ENCODE measurements at regions not wholly inside any gene's neighbourhood (a gene's known extent, or its start where the extent isn't known, plus 50 kb on each side); places are given as distances from the start of the nearest gene placed in this dataset.

DNA sequence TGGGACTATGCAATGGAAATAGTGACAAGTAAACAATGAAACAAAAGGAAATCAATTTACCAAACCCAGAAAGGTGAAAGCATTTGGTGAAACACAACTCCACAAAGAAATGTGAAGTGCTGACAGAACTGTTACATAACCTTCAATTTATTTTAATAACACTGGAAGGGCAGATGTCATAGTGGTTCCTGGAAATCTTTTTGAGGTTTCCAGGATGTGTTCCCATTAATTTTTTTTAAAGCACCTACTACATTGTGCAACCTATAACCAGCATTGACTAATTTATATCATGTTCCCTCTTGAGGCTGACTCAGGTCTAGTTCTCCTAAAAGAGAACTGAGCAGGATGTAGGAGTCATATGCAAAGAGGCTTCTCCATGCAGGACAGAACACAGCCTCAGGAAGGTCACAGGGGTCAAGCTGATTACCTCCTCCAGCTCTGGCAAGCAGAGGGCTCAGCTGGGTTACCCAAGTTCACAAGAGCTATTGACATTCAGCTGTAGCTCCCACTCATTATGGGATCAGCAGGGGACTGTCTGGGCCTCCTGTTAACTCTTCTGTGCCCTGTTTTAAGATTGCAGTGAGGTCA is 157.1 kb upstream of the NRIP1 start:
- peak; percentile 94 for ATAC-seq
- intact Hi-C loops (cut with DNase I): no loop called here
- DNase-seq (ENCODE audit: missing footprints): no peak

DNA sequence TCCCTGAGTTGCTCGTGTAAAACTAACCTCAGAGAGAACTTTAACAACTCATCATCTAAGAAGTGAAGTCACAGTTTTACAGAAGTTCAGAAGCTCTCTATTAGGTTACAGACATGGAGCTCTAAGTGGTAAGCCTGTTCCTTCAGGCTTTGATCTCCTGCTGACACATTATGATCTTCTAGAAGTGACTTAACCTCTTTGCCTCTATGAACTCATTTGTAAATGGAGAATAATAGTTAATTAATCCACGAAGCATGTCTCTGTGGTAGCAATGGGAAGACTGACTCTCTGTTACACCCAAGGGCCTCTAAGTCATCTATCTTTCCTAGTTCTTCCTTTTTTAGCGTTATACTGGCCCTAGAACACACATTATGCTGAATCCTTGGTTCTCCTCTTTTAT is 157.9 kb upstream of the NRIP1 start:
- intact Hi-C loops (cut with DNase I): no loop called here
- no peak for ATAC-seq
- DNase-seq (ENCODE audit: missing footprints): no peak

DNA sequence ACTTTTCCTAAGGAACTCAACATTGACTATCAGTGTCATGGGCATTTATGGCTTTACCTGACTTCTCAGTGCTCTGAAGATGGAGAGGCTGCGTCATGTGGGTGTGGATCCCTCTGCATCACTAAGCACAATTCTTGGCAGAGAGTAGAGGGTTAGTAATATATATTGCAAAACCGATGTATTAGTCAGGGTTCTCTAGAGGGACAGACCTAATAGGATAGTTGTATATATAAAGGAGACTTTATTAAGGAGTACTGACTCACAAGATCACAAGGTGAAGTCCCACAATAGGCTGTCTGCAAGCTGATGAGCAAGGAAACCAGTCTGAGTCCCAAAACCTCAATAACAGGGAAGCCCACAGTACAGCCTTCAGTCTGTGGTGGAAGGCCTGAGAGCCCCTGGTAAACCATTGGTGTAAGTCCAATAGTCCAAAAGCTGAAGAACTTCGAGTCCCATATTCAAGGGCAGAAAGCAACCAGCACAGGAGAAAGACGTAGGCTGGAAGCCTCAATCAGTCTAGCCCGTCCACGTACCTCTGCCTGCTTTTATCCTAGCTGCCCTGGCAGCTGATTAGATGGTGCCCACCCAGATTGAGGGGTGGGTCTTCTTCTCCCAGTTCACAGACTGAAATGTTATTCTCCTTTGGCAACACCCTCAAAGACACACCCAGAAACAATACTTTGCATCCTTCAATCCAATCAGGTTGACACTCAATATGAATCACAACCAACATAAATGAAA is 159.7 kb upstream of the NRIP1 start:
- ATAC-seq (no peak), DNase-seq (ENCODE audit: missing footprints) (no peak)
- intact Hi-C loops (cut with DNase I): no loop called here

DNA sequence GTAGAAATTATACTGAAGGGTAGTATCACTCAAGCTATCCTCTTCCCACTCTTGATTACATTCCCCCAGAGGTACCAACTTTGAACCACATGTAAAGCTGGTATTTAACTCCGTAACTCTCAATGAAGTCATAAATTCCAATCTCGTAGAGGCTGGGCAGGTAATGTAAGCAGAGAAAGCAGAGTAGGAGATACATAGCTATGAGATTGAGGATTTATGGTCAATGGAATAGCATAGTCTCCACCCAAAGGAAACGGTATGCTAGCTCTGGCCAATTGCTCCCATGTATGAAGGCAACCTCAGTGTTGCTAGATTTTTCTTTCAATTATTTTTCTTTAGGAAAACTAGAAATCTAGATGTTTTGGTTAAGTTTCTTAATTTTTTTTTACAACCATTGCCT is 163.1 kb upstream of the NRIP1 start:
- no peak for ATAC-seq
- intact Hi-C loops (cut with DNase I): no loop called here
- DNase-seq (ENCODE audit: missing footprints): no peak

DNA sequence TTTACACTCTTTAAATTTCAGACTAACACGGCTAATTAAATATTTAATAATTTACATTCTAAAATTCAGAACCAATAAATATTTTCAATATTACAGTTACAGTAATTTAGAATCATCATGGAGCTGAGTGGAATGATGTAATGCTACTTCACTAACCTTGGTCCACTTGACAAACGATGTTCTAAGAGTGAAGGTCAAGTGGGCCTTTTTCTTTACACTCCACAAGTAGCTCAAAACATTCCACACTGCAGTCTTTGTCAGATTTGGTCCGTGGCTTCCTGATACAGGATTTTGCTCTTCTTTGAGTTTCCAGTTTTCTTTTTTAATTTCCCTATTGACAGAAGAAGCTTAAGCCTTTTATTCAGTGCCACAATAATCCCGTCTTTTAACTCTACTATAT is 164.6 kb upstream of the NRIP1 start:
- intact Hi-C loops (cut with DNase I): no loop called here
- DNase-seq (ENCODE audit: missing footprints): no peak
- no peak for ATAC-seq

DNA sequence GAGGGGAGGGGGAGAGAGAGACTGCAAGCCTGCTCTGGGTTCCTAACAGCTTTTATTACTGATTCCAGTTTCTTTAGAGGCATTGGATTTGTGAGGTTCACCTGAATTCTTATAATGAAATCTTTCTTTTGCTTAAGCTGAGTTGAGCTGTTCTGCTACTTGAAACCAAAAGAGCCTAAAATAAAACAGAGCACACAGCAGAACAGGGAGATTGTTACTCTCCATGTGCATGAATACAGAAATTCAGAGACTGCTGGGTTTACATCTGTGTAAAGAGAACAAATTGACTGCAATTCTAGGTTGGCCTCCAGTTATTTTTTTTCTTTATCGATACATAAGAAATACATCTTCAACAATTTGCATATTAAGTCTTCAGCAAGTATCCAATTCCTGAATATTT is 168.8 kb upstream of the NRIP1 start:
- DNase-seq (ENCODE audit: missing footprints): no peak
- ATAC-seq: no peak
- intact Hi-C loops (cut with DNase I): no loop called here

DNA sequence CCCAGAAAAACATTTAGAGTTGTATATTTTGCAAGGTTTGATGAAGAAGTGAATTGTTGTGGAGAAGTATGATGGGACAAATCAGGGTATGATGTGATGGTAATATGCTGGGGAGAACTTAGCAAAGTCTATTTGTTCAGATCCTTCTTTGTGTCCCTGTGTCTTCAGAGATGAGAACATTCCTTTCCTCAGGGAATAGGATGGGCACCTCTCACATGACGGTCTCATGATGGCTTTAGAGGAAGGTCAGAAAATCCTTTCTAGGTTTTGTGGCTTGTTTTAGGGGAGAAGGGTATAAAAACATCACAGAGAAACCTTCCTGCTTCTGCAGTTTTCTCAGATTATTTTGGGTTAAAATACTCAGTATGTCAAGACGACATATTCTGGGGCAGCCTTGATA is 171.3 kb upstream of the NRIP1 start:
- no peak for DNase-seq (ENCODE audit: missing footprints)
- no peak for ATAC-seq
- intact Hi-C loops (cut with DNase I): no loop called here

DNA sequence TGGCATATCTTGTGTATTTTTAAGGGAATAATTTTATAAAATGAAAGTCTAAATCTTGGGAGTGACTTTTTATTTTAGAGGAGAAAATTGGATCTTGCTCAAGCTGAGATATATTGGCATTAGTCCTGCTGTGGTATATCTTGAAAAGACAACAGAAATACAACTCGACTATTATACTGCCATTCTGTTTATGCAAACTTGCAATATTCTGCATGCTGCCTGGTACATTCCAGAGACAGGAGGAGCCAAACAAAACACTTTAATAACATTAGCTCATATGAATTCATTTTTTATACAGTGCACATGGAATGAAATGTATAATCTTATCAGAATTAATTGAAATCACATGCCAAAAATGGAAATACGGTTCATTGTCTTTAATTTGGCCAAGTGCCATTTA is 176.0 kb upstream of the NRIP1 start:
- intact Hi-C loops (cut with DNase I): no loop called here
- no peak for DNase-seq (ENCODE audit: missing footprints)
- no peak for ATAC-seq

DNA sequence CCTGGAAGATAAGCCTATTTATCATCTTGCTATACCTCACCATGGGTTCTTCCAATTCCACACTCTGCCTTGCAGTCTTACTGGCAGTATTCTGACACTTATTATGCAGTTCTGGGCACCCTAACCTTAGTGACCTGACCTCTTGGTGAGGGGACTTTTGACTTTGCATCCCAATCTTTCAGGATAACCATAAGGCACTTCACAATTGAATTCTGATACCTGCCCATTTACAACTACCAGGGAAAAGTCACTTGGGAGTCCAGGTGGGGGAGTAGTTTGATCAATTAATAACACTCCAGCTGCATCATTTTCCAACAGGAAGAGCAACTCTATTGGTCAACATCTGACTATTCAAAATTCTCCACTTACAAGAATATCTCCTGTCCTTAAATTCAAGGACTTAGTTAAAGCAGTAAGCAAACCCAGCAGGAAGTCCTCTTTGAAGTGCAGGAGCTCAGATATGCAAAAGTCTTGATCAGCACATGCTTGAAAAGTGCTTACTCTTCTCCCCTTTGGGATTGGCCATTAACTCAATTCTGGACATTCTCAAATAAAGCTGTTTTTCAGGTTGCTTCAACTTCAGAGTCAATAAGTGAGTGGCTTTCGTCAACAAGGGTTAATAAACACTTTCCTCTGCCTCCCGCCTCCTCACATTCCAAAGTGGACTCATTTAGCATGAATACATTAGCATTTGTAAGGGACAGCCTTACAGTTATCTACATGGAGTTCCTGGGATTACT is 177.4 kb upstream of the NRIP1 start:
- intact Hi-C loops (cut with DNase I): no loop called here
- no peak for DNase-seq (ENCODE audit: missing footprints)
- ATAC-seq: no peak

DNA sequence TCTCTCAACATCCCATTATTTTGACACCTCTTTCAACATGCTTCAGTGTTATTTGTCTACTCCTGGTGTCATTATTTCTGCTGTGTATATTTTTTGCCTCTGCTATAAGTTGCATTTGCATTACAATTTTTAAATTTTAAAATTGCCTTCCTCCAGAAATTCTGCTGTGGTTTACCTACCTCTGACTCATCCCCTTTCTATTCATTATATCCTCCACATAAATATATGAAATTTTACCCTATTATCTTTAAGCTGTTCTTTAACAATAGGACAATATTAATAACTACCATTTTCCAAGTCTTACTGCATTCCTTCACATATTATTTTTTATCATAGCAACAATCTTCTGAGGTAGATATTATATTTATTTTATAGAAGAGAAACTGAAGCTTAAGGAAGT is 178.1 kb upstream of the NRIP1 start:
- ATAC-seq (no peak), DNase-seq (ENCODE audit: missing footprints) (no peak)
- intact Hi-C loops (cut with DNase I): no loop called here

DNA sequence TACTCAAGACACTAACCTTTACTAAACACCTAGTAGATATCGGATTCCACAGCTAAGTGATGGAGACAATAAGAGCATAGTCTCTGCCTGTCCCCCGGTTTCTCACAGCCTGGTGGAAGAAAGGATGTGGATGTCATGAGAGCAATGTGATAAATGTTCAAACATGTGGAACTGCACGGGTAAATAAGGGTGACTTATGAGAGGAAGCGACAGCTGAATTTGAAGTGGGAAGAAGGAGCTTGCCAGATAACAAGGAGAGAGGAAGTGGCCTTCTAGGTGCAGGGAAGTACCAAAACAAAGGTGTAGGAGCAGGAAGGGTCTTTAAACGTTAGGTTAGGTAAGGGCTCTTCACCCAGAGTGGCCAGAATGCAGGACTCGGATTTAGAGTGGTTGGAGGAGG is 178.6 kb upstream of the NRIP1 start:
- intact Hi-C loops (cut with DNase I): no loop called here
- ATAC-seq: no peak

DNA sequence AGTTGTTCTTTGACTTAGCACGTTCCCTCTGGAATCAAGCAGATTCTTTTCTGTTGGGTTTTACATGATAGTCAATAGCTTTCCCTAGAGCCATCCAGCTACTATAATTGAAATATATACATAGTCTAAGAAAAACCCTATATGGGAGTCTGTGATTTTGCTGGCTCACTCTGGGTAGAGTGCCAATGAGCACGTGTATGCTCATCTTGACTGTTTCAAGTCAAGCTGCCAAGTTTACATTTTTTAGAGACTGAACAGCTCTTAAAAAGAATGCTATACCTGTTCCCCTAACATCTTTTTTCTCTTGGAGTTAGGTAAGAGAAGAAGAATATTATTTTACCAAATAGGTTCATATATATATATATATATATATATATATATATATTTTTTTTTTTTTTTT is 182.8 kb upstream of the NRIP1 start:
- no peak for ATAC-seq
- intact Hi-C loops (cut with DNase I): no loop called here
- DNase-seq (ENCODE audit: missing footprints): no peak

More for the DNA sequence above, 178.6 kb upstream of the NRIP1 start:
- DNase-seq (ENCODE audit: missing footprints): no peak

DNA sequence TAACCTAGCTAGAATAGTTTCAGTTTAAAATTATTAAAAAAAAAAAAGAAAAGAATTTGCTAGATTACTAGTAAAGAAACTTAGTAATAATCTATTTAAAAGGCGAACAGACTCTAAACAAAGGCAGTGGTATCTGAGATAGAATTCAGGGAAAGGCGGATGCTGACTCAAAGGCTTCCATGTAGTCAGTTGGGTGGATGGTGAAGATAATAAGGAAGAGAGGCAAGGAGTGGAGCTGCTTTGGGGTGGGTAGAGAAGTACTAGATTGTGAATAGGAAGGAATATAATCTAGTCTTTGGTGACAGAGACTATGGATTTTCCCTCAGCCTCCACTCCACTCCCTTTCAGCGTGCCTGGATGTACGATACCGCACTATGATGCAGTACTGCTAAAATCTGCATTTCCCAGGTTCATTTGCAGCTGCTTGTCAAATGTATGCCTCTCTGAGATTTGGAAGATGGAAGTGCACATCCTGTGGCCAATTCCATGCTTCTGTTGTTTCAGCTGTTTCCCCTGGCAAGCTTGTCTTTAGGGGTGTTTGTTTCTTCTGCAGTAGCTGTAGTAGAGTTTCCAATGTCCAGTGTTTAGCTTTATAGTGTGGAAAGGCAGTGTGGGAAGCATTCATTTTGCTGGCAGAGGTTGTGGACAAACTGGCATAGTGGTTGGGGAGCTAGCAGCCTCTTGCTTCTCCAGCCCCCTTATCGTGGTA is 184.6 kb upstream of the NRIP1 start:
- no peak for ATAC-seq

DNA sequence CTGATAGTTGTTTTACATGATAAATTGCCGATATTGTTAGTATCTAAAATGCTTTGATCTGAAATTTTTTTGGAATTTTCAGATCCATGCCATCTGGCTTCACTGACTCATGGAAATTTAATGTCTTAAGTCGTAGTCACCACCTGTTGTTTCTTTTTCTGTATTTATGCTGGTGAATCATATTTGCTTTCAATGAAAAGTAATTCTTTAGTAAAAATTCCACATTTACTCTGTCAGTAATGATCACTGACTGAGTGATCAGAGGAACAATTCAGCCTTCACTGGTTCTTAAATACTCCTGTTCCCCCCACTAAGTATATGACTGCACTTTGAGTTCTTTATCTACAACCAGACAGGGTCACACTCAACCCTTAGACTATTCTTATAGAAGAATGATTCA is 185.6 kb upstream of the NRIP1 start:
- ATAC-seq (no peak), DNase-seq (ENCODE audit: missing footprints) (no peak)
- intact Hi-C loops (cut with DNase I): no loop called here

More for the DNA sequence above, 184.6 kb upstream of the NRIP1 start:
- DNase-seq (ENCODE audit: missing footprints): no peak
- intact Hi-C loops (cut with DNase I): no loop called here

DNA sequence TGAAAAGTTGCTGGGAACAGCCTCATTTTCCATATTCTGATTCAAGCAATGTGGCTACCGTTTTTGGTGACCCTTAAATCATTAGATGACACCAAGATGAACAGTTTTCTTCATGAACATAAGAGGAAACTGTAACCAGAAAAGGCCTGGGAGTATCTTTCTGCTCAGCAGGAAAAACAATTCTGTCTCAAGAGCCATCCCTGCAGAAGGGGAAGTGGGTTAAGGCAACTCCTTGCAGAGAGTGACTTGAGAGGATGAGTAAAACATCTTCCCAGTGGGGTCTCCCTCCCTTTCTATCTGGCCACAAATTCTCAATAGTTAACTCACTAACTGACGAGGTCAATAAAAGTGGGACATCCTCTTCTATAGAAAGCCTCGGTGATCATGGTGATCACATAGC is 187.6 kb upstream of the NRIP1 start:
- DNase-seq (ENCODE audit: missing footprints): no peak

DNA sequence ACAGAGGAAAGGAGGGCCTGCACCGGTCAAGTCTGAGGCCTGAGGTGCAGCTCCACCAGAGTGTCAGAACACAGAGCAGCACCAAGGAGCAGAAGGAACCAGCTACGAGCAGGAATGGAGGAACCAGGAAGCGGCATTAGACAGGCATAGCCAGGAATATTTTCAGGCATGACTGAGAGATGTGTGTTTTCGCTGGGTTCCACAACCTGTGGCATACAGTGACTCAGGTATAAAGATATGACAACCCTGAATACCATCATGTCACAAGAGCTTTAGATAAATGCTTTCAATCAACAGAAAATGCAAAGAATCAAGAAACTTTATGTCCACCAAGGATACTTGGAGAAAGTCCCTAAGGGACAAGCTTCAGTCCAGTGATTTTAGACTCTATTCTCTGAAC is 189.3 kb upstream of the NRIP1 start:
- intact Hi-C loops (cut with DNase I): no loop called here
- ATAC-seq (no peak), DNase-seq (ENCODE audit: missing footprints) (no peak)

More for the DNA sequence above, 187.6 kb upstream of the NRIP1 start:
- intact Hi-C loops (cut with DNase I): no loop called here
- no peak for ATAC-seq

DNA sequence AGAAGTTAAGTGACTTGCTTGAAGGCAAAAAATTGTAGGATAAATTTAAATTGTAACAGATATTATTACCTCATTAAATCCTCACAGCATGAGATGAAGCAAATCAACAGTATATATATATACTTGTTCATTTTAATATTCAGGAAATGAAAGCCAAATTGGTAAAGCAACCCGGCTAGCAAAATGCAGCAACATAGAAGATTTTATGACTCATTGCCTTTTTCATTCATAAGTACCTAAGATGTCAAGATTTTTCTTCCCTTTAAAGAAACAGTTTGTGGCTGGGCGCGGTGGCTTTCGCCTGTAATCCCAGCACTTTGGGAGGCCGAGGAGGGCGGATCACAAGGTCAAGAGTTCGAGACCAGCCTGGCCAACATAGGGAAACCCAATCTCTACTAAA is 190.5 kb upstream of the NRIP1 start:
- no peak for DNase-seq (ENCODE audit: missing footprints)
- intact Hi-C loops (cut with DNase I): no loop called here
- no peak for ATAC-seq

DNA sequence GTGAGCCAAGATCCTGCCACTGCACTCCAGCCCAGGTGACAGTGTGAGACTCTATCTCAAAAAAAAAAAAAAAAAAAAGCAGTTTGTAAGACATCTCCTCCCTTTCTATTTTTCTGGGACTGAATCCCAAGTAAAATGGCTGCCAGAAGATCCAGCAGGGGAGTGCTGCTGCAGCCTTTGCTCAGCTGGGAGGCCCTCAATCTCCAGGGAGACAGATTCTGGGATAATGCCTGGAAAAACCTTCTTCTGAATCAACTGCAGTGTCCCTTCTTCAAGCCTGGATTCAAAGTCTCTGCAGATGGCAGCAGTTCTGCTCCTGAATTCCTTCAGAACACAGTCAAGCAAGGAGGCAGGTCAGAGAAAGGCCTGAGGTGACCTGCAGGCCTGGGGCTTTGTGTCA is 191.0 kb upstream of the NRIP1 start:
- no peak for DNase-seq (ENCODE audit: missing footprints)
- ATAC-seq: peak; percentile 37

DNA sequence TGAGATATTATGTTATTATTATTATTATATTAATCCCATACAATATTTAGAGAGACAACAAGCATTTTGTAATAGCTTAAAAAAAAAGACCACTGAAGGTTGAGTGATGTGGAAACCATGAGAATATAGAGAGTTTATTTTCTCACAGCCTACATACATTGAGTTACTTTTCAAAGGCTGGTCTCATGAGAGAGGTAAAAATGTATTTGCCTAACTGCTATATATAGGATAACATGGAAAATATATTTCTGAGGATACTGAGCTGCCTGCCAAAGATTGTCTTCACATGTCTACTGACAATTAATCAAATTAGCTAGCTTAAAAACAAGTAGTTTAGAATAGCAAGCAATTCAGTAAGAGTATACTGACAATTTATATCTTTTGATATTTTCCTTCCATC is 192.2 kb upstream of the NRIP1 start:
- intact Hi-C loops (cut with DNase I): no loop called here
- DNase-seq (ENCODE audit: missing footprints): no peak
- ATAC-seq: no peak

More for the DNA sequence above, 191.0 kb upstream of the NRIP1 start:
- intact Hi-C loops (cut with DNase I): no loop called here

DNA sequence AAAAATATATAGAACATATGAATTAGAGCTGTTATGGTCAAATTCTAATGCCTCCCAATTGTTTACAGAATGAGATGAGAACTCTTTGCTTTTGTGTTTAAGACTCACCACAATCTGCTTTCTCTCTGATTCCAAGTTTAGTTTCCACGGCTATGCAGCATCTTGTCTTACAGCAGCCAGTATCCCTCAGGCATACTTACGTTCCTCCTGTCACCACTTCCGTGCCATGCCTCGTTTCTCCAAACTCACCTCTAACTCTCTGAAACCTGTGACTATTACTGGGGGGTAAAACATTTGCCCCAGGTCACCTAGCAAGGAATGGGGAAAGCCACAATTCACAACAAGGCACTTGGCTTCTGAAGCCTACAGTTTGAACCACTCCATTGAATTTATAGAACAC is 192.8 kb upstream of the NRIP1 start:
- ATAC-seq: no peak
- intact Hi-C loops (cut with DNase I): no loop called here
- no peak for DNase-seq (ENCODE audit: missing footprints)
